ENCODE measurements at regions not wholly inside any gene's neighbourhood (a gene's known extent, or its start where the extent isn't known, plus 50 kb on each side); places are given as distances from the start of the nearest gene placed in this dataset.
"Not testable (repeated sequence)": the region's sequence is repeated elsewhere in the genome, so short reads cannot be mapped to it uniquely, and the experiment has no call there.

DNA sequence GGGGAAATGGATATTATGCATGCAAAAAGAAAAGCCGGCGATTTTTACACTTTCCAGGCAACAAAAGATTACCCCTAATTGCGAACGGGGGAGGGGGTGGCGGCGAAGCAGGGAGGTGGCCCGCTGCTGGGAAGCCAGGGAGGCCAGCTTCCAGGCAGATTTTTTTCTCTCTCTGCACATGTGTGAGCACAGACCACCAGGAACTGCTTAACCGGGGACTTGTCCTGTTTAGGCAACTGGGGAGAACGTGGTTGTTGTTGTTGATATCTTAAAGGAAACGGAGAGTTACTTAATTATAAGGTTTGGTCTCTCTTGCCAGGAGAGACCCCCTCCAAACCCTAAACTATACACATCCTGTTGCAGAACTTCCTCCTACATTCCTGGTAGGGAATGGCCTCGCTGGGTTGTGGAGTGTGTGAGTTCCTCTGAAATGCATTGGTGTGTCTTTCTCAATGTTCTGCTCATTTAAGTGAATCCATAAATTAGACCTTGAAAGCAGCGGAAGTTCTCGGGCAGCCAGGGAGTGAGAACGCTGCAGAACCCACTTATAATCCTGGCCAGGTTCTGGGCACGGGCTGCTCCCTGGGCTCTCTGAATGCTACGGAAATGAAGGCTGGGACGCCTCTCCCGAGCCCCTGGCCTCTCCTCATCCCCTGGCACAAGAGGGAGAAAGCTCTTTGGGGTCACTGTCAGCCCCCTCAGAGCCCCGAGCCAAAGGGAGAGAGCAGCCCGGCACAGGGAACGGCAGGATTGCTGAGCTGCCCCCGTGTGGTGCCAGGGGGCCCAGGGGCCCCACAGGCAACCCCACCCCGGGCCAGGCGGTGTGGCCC, 250.0 kb downstream of the FOXD2 start:
- H3K27ac ChIP-seq: no peak overlapping the region
- H3K4me1 ChIP-seq: no peaks in the 10 kb centered on the region
- TF ChIP-seq POLR2A (IDR thresholded peaks at IDR 0.05) (no peak), CTCF (IDR thresholded peaks at IDR 0.05) (no peak)
- no peaks in the 10 kb centered on the region for H3K9me3 ChIP-seq
- no peak for DNase-seq
- no peaks in the 10 kb centered on the region for H3K36me3 ChIP-seq
- H3K27me3 ChIP-seq: no peaks in the 10 kb centered on the region
- no peak overlapping the region for H3K4me3 ChIP-seq
- intact Hi-C loops (cut with DNase I; ENCODE audit: low total_unique reads): no loop called here

- TF ChIP-seq CTCF (IDR thresholded peaks at IDR 0.05): no peak
- no peak for DNase-seq
- Histone ChIP-seq H3K27me3 (no peaks in the 10 kb centered on the region), H3K36me3 (no peaks in the 10 kb centered on the region), H3K4me1 (no peaks in the 10 kb centered on the region), H3K27ac (no peak overlapping the region), H3K4me3 (no peak overlapping the region), H3K9me3 (no peaks in the 10 kb centered on the region)
- intact Hi-C loops (cut with DNase I; ENCODE audit: low total_unique reads): no loop called here
Observed at GRCh38 chr1:47688461-47689296, 250.8 kb downstream of the FOXD2 start.

- no peak for DNase-seq
- H3K27ac ChIP-seq: no peak overlapping the region
- intact Hi-C loops (cut with DNase I; ENCODE audit: low total_unique reads): no loop called here
- no peaks in the 10 kb centered on the region for H3K36me3 ChIP-seq
- no peaks in the 10 kb centered on the region for H3K4me1 ChIP-seq
- H3K27me3 ChIP-seq: no peaks in the 10 kb centered on the region
- H3K4me3 ChIP-seq: no peak overlapping the region
- no peaks in the 10 kb centered on the region for H3K9me3 ChIP-seq
- TF ChIP-seq CTCF (IDR thresholded peaks at IDR 0.05) (no peak), POLR2A (IDR thresholded peaks at IDR 0.05) (no peak)
Observed at GRCh38 chr1:47689894-47690293, 252.1 kb downstream of the FOXD2 start.

DNA sequence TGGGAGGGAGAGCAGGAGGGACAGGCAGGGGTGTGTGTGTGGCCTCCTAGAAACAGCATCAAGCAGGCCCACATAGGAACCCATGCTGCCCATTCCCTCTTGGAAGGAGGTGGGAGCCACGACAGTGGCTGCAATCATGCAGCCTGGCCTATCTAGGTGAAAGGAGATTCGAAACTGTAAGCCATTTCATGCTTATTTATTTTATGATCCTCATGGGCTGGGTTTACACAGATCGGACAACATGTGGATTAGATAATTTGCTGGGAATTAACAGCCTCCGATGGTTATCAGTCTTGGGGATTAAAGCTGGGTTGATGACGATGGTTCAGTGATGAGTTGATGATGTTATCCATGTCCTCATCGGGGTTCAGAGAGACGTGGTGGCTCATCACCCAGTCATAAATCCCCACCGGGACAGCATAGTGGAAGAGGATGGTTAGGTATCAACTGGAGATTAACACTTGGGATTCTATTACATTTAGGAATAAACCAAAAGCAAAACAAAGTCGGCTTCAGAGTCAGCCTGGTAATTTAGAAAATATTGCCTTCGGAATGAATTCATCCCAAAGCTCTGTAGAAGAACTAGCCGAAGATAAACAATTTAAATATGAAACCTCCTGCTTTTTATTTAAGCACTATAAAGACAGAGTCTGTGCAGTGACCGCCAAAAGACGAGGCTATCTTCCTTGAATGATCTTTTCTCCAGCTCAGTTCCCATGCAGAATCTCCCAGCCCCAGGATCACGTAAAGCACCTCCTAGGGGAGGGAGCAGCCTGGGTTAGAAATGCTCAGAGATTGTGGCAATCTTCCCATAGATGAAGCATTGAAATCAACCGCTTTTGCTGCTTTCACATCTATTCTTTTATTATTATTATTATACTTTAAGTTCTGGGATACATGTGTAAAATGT, 252.8 kb downstream of the FOXD2 start:
- intact Hi-C loops (cut with DNase I; ENCODE audit: low total_unique reads): no loop called here
- Histone ChIP-seq H3K36me3 (no peaks in the 10 kb centered on the region), H3K9me3 (no peaks in the 10 kb centered on the region), H3K27ac (no peak overlapping the region), H3K27me3 (no peaks in the 10 kb centered on the region), H3K4me1 (no peaks in the 10 kb centered on the region), H3K4me3 (no peak overlapping the region)
- no peak for TF ChIP-seq POLR2A (IDR thresholded peaks at IDR 0.05)
- no peak for TF ChIP-seq CTCF (IDR thresholded peaks at IDR 0.05)
- DNase-seq: no peak

DNA sequence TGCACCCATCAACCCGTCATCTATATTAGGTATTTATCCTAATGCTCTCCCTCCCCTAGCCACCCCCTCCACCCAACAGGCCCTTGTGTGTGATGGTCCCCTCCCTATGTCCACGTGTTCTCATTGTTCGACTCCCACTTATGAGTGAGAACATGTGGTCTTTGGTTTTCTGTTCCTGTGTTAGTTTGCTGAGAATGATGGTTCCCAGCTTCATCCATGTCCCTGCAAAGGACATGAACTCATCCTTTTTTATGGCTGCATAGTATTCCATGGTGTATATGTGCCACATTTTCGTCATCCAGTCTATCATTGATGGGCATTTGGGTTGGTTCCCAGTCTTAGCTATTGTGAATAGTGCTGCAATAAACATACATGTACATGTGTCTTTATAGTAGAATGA, 253.4 kb downstream of the FOXD2 start:
- DNase-seq: not testable (repeated sequence)

More for the DNA sequence above, 253.4 kb downstream of the FOXD2 start:
- H3K36me3 ChIP-seq; H3K4me3 ChIP-seq; H3K9me3 ChIP-seq; H3K27ac ChIP-seq; H3K4me1 ChIP-seq; H3K27me3 ChIP-seq; intact Hi-C loops (cut with DNase I; ENCODE audit: low total_unique reads): not testable (repeated sequence)

All from uterus (tissue), 3 donors.